ENCODE measurements at regions not wholly inside any gene's neighbourhood (a gene's known extent, or its start where the extent isn't known, plus 50 kb on each side); places are given as distances from the start of the nearest gene placed in this dataset.
A peak's percentile ranks its signal among the peaks of the same experiment; 100 is the strongest.
"Not testable (repeated sequence)": the region's sequence is repeated elsewhere in the genome, so short reads cannot be mapped to it uniquely, and the experiment has no call there.

GRCh38 chr3:35849496-35849895 is 210.2 kb downstream of the ARPP21 start:
- DNase-seq: no peak

DNA sequence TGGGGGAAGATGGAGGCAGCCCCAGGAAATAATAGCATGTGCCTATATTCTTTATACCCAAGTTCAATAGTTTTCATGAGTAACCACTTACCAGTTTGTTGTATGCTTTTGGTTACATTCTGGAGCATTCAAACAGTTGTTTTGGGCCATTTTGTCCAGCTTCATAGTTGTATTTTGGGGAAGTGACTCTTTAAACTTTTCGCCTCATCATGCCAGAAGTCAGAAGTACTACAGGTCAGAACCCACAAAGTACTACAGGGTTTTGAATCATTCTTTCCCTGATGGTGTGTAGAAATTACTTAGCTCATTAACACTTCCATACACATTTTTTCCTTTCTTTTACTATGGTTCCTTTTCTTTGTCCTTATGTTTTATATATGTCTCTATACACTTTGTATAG is 210.6 kb downstream of the ARPP21 start:
- DNase-seq: no peak

- no peak for DNase-seq
Observed at GRCh38 chr3:35857004-35857403, 217.7 kb downstream of the ARPP21 start.

- no peak for DNase-seq
Observed at GRCh38 chr3:35862057-35862456, 222.7 kb downstream of the ARPP21 start.

GRCh38 chr3:35864871-35865270 is 225.5 kb downstream of the ARPP21 start:
- DNase-seq: no peak

DNA sequence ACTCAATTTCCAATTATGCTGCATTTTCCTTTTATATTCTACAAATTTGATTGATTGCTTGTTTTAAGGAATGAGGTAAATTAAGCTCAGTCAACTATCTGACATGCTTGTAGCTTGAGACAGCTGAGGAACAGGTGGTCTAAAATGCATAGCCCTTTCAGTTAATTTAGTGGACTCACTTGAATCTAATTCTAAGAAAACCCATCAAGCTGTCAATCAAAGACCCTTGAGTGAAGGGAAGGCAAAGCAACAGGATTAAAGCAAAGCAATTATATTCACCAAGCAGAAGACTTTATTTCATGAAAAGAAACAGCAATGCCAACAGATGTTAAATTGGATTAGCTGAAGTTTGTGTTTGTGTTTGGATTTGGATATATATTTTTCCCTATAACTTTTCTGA is 228.5 kb downstream of the ARPP21 start:
- no peak for DNase-seq

DNA sequence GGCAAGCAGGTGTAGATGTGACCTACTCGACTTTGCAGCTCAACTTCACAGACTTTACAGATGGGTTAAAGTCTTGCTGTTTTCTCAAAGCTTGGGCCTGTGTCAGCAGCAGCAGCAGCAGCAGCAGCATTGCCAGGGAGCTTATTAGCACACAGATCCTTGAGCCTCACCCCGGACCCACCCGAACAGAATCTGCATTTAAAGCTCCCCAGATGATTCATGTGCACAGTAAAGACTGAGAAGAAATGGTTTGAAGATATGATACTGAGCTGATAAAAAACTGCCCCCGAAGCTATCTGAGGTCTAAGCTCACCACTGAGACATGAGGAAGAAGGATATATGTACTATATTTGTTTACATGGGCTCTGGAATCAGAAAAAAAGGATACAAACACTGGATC is 231.7 kb downstream of the ARPP21 start:
- no peak for DNase-seq

GRCh38 chr3:35883929-35884328 is 244.6 kb downstream of the ARPP21 start:
- no peak for DNase-seq

GRCh38 chr3:35894735-35895134 is 255.4 kb downstream of the ARPP21 start:
- DNase-seq: no peak

GRCh38 chr3:35899245-35899644 is 259.9 kb downstream of the ARPP21 start:
- DNase-seq: no peak

DNA sequence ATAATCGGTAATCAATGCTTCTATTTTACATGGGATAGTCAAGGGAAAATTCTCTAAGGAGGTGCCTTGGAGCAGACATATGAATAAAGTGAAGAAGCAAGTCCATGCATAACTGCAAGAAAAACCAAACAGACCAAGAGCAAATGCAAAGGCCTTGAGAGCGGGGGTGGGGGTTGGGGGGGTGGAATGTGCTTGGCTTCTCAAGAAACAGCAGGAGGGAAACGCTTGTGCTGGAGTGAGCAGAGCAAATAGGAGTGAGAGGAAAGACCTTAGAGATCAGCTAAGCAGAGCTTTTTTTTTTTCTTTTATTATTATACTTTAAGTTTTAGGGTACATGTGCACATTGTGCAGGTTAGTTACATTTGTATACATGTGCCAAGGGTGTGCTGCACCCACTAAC is 260.8 kb downstream of the ARPP21 start:
- no peak for DNase-seq

GRCh38 chr3:35908366-35909232 is 269.3 kb downstream of the ARPP21 start:
- peak; percentile 68 for DNase-seq

- no peak for DNase-seq
Observed at GRCh38 chr3:35919160-35919559, 279.8 kb downstream of the ARPP21 start.

DNA sequence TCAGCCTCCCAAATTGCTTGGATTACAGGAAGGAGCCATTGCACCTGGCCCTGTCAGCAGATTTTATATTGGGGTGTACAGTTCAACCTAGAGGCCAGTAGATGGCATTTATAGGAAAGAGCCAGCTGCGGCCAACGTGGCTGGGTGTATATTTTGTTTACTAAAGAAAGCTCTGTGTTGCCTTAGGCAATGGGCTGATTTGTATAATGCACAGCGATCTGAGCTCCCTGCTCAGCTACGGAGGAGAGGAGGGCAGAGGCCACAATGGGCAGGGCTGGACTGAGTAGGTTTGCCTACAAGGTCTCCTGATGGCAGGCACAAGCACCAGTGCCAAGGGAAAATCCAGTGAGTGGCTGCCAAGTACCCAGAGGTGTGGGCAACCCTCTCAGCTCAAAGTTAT is 282.4 kb downstream of the ARPP21 start:
- DNase-seq: no peak

DNA sequence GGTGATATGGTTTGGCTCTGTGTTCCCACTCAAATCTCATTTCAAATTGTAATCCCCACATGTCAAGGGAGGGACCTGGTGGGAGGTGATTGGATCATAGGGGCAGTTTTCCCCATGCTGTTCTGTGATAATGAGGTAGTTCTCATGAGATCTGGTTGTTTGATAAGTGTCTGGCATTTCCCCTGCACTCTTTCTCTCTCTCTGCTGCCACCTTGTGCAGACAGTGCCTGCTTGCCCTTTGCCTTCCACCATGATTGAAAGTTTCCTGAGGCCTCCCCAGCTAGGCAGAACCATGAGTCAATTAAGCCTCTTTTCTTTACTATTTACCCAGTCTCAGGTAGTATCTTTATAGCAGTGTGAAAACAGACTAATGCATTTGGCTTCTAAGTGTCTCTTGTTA is 284.7 kb downstream of the ARPP21 start:
- DNase-seq: not testable (repeated sequence)

- no peak for DNase-seq
Observed at GRCh38 chr3:35927441-35927840, 288.1 kb downstream of the ARPP21 start.

DNA sequence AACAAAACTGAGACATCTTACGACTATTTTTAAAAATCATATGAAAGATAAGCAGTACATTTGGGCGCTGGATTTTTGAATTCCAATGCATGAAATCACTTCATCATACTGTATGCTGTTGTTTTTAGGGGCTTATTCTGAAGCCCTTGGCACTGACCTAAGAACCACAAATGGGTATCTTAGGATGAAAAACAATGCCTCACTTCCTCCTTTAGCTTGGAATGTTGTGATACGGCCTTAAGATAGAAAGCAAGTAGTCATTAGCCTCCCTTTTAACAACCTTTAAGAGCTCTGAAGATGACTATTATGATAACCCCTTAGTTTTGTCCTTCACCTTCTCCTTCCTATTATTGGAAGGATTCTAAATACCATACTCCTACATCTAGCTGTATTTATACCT is 289.8 kb downstream of the ARPP21 start:
- DNase-seq: no peak

GRCh38 chr3:35931867-35932266 is 292.5 kb downstream of the ARPP21 start:
- DNase-seq: no peak

GRCh38 chr3:35932995-35933394 is 293.7 kb downstream of the ARPP21 start:
- no peak for DNase-seq

DNA sequence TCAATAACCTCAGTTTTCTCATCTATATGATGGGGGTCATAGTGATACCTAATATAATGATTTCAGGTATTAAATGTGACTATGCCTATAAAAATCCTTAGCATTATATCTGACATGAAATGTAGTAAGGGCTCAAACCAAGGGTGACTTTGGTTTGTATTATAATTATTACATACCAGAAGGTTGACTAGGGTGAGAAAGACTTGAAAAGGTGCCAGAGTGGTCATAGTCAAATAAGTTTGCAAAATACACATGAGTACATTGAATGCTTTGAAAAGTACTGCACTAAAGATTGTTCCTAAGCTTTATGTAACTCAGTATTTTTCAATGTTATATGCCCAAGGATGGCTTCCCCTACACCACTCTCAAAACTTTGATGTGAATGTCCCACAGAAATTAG is 297.2 kb downstream of the ARPP21 start:
- DNase-seq: no peak

GRCh38 chr3:35944926-35945710 is 305.8 kb downstream of the ARPP21 start:
- no peak for DNase-seq

DNA sequence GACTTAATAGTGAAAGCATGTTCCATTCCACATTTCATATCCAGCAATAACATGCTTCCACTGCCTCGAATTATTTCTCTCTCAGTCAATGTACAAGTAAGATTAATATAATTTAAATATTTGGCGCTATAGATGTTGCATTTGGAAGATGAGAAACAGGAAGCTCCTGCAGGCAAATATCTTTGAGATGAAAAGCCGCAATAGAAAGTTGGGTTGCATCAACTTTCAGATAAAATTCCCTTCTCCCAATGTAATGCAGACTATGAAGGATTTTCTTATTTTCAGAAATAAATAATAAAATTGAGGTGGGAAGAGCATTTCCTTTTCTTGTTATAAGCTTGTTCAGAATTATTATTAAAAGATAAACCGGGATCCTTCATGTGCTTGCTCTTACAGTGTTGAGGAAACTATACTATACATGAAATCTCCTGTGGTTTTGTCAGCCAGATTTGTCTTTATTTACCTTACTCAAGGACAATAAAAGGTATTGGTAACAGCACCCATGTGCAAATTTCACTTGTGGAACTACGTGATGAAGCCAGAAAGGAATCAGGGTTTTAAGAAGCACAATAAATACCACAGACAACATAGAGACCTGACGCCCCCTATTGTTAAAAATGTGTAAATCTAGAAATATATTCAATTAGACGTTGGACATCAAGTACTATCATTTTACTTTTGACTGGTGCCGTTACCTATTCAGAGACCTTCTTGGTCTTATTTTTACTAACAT is 307.0 kb downstream of the ARPP21 start:
- DNase-seq: no peak

DNA sequence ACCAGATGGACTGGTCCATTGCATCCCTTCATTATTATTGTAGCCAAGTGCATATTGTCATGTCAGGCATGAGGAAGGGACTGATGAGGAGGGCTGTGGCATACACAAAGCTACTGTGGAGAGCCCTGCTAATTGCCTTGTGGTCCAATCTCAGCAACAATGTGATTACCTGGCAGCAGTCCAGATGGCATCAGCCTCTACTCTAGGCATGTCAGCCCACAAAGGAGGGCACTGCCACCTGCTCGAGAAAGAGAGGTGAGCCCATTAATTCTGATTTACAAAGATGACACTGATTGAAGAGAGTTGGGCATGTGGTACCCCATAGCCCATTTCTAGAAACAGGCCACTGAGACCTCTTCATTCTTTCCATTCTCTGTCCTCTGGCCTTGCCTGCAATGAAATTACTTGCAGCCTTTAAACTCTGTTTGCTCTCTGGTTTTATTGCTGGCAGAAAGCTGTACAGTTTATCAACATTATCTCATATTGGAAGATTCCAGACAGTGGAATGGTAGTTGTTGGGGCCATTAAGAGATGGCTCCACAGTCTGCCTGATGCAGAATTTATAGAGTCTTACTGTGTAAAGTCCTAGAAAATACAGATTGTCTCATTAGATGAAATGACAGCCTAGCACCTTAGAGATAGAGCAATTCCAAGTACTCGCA is 307.7 kb downstream of the ARPP21 start:
- DNase-seq: no peak

Measured in activated CD8-positive, alpha-beta memory T cell treated with anti-CD3 and anti-CD28 coated beads for 24 hours (primary cell).